ENCODE measurements at regions not wholly inside any gene's neighbourhood (a gene's known extent, or its start where the extent isn't known, plus 50 kb on each side); places are given as distances from the start of the nearest gene placed in this dataset.

DNA sequence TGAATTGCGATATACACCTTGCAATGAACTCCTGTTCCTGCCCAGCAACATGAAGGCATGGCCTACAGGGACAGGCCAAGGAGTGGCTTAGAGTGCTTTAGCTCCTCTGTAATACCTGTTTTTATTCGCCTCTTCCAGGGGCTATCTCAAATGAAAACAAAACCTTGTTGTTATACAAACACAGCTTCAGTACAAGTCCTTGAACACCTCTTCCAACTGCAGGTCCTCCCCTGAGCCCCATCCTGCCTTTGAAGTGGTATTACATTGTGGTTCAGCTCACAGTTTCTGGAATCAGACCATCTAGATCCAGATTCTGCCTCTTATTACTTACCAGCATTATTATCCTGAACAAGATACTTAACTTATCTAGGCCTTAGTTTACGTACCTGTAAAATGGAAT is 83.0 kb upstream of the HNRNPA3 start:
- TF ChIP-seq, protein P1, sequence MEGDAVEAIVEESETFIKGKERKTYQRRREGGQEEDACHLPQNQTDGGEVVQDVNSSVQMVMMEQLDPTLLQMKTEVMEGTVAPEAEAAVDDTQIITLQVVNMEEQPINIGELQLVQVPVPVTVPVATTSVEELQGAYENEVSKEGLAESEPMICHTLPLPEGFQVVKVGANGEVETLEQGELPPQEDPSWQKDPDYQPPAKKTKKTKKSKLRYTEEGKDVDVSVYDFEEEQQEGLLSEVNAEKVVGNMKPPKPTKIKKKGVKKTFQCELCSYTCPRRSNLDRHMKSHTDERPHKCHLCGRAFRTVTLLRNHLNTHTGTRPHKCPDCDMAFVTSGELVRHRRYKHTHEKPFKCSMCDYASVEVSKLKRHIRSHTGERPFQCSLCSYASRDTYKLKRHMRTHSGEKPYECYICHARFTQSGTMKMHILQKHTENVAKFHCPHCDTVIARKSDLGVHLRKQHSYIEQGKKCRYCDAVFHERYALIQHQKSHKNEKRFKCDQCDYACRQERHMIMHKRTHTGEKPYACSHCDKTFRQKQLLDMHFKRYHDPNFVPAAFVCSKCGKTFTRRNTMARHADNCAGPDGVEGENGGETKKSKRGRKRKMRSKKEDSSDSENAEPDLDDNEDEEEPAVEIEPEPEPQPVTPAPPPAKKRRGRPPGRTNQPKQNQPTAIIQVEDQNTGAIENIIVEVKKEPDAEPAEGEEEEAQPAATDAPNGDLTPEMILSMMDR (tag by site-specific recombination; IDR thresholded peaks at IDR 0.05): no peak
- TF ChIP-seq ZNF335 (tag by site-specific recombination; conservative IDR thresholded peaks at IDR 0.05) (no peak), ZNF560 (tag by site-specific recombination; IDR thresholded peaks at IDR 0.05; ENCODE audit: borderline replicate concordance) (no peak), ZNF664 (tag by site-specific recombination; IDR thresholded peaks at IDR 0.05) (no peak), ATF2 (tag by site-specific recombination; IDR thresholded peaks at IDR 0.05; ENCODE audit: low read depth) (no peak), TCF7L2 (IDR thresholded peaks at IDR 0.05; ENCODE audit: borderline replicate concordance, low read depth, low read length) (no peak)
